ENCODE measurements at regions not wholly inside any gene's neighbourhood (a gene's known extent, or its start where the extent isn't known, plus 50 kb on each side); places are given as distances from the start of the nearest gene placed in this dataset.
"Not testable (repeated sequence)": the region's sequence is repeated elsewhere in the genome, so short reads cannot be mapped to it uniquely, and the experiment has no call there.

DNA sequence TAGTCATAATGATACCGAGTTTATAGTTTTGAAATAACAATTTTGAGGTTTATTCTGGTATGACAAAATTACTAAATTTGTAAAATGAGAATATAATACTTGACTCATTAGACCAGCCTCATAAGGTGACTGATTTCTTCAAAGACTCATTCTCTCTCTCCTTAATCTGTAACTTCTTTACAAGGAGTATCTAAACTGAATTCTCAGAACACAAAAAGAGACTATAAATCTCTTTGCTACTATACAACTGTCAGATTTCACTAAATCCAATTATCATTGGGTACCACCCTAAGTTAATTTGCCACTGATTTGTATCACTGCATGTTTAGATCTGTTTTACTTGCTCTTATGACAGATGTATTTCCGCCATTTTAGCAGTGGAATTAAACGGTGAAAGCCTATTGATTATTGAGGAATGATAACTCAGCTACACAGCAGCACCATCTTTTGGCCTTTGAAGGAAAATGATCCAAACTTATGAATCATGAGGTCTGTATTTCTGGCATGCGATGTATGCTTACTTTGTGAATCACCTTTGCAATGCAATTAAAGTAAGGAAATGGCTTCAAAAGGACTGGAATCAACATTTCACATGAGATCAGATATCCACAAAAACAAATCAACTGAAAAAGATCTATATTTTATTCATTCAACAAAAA lies 161.2 kb downstream of the RERGL start:
- TF ChIP-seq CTCF (conservative IDR thresholded peaks at IDR 0.05) = no peak
- H3K27ac Mint-ChIP-seq = no peak overlapping the region
- no peaks in the 10 kb centered on the region for H3K36me3 Mint-ChIP-seq
- H3K4me3 Mint-ChIP-seq = no peak overlapping the region
- peaks cover 2% of the 10 kb centered on the region for H3K27me3 Mint-ChIP-seq
- DNase-seq (ENCODE audit: extremely low spot score, unreplicated experiment) = no peak
- H3K4me1 Mint-ChIP-seq (ENCODE audit: unreplicated experiment) = no peaks in the 10 kb centered on the region
- H3K9me3 Mint-ChIP-seq = no peaks in the 10 kb centered on the region

DNA sequence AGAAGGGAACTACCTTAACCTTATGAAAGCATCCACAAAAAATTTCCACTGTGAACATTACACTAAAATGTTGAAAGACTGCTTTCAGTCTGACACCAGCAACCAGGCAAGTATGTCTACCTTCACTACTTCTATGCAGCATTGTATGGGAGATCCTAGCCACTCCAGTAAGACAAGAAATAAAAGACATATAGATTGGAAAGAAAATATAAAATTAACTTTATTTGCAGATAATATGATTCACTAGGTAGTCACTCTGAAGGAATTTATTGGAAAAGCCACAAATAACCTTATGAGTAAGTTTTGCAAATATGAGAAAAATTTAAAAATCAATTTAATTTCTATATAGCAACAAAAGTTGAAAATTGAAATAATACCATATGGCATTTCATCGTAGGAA lies 172.0 kb downstream of the RERGL start:
- Mint-ChIP-seq H3K4me1 (ENCODE audit: unreplicated experiment) (no peaks in the 10 kb centered on the region), H3K9me3 (no peaks in the 10 kb centered on the region), H3K4me3 (no peak overlapping the region), H3K27me3 (no peaks in the 10 kb centered on the region), H3K36me3 (no peaks in the 10 kb centered on the region), H3K27ac (no peak overlapping the region)
- no peak for DNase-seq (ENCODE audit: extremely low spot score, unreplicated experiment)
- TF ChIP-seq CTCF (conservative IDR thresholded peaks at IDR 0.05) = no peak

- no peaks in the 10 kb centered on the region for H3K27me3 Mint-ChIP-seq
Observed at GRCh38 chr12:17884581-17884980, 205.4 kb downstream of the RERGL start.

DNA sequence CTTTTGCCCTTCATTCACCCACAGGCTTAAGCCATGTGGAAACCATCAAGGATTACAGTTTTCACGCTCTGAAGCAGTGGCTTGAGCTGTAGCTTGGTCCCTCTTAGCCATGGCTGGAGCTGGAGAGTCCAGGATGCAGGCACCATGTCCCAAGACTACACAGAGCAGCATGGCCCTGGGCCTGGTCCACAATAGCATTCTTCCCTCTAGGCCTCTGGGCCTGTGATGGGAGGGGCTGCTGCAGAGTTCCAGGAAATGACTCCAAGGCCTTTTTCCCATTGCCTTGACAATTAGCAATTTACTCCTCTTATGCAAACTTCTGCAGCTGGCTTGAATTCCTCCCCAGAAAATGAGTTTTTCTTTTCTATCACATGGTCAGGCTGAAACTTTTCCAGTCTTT lies 211.3 kb downstream of the RERGL start:
- no peak for DNase-seq (ENCODE audit: extremely low spot score, unreplicated experiment)
- TF ChIP-seq CTCF (conservative IDR thresholded peaks at IDR 0.05) = no peak
- no peaks in the 10 kb centered on the region for H3K36me3 Mint-ChIP-seq
- no peaks in the 10 kb centered on the region for H3K27me3 Mint-ChIP-seq
- H3K27ac Mint-ChIP-seq = no peak overlapping the region
- no peaks in the 10 kb centered on the region for H3K4me1 Mint-ChIP-seq (ENCODE audit: unreplicated experiment)
- peaks cover 4% of the 10 kb centered on the region for H3K9me3 Mint-ChIP-seq
- no peak overlapping the region for H3K4me3 Mint-ChIP-seq

More at GRCh38 chr12:17884581-17884980, 205.4 kb downstream of the RERGL start:
- Mint-ChIP-seq H3K9me3 (no peaks in the 10 kb centered on the region), H3K36me3 (no peaks in the 10 kb centered on the region), H3K27ac (no peak overlapping the region), H3K4me1 (ENCODE audit: unreplicated experiment) (no peaks in the 10 kb centered on the region), H3K4me3 (no peak overlapping the region)
- no peak for DNase-seq (ENCODE audit: extremely low spot score, unreplicated experiment)
- no peak for TF ChIP-seq CTCF (conservative IDR thresholded peaks at IDR 0.05)

GRCh38 chr12:17875230-17875629 lies 214.8 kb downstream of the RERGL start:
- H3K4me1 Mint-ChIP-seq (ENCODE audit: unreplicated experiment) = no peaks in the 10 kb centered on the region
- H3K9me3 Mint-ChIP-seq = peaks cover 4% of the 10 kb centered on the region
- H3K27ac Mint-ChIP-seq = no peak overlapping the region
- H3K4me3 Mint-ChIP-seq = no peak overlapping the region
- peak; percentile 39 for TF ChIP-seq CTCF (conservative IDR thresholded peaks at IDR 0.05)
- no peak for DNase-seq (ENCODE audit: extremely low spot score, unreplicated experiment)
- no peaks in the 10 kb centered on the region for H3K36me3 Mint-ChIP-seq
- no peaks in the 10 kb centered on the region for H3K27me3 Mint-ChIP-seq

GRCh38 chr12:17866802-17867201 lies 223.2 kb downstream of the RERGL start:
- Mint-ChIP-seq H3K27me3 (no peaks in the 10 kb centered on the region), H3K27ac (no peak overlapping the region), H3K4me1 (ENCODE audit: unreplicated experiment) (no peaks in the 10 kb centered on the region), H3K4me3 (no peak overlapping the region), H3K36me3 (no peaks in the 10 kb centered on the region), H3K9me3 (no peaks in the 10 kb centered on the region)
- no peak for TF ChIP-seq CTCF (conservative IDR thresholded peaks at IDR 0.05)
- DNase-seq (ENCODE audit: extremely low spot score, unreplicated experiment) = no peak

DNA sequence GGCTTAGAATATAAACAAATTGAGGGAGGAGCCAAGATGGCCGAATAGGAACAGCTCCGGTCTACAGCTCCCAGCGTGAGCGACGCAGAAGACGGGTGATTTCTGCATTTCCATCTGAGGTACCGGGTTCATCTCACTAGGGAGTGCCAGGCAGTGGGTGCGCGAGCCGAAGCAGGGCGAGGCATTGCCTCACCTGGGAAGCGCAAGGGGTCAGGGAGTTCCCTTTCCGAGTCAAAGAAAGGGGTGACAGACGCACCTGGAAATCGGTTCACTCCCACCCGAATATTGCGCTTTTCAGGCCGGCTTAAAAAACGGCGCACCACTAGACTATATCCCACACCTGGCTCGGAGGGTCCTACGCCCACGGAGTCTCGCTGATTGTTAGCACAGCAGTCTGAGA lies 234.4 kb downstream of the RERGL start:
- not testable (repeated sequence) for H3K27me3 Mint-ChIP-seq; DNase-seq (ENCODE audit: extremely low spot score, unreplicated experiment); H3K27ac Mint-ChIP-seq; H3K36me3 Mint-ChIP-seq; H3K4me3 Mint-ChIP-seq; H3K9me3 Mint-ChIP-seq; H3K4me1 Mint-ChIP-seq (ENCODE audit: unreplicated experiment)
